ENCODE measurements at regions not wholly inside any gene's neighbourhood (a gene's known extent, or its start where the extent isn't known, plus 50 kb on each side); places are given as distances from the start of the nearest gene placed in this dataset.

DNA sequence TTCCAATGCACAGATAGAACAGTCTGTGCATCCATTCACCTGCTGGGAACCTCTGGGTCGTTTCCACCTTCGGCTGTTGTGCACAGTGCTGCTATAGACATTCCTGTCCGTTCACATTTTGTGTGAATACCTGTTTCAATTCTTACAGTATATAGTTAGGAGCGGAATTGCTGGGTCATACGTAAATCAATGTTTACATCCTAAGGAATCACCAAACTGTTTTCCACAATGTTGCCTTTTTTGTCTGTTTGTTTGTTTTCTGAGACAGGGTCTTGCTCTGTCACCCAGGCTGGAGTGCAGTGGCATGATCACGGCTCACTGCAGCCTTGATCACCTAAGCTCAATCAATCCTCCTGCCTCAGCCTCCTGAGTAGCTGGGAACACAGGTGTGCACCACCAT, 158.3 kb downstream of the CRYBB2 start:
- no peak overlapping the region for H3K4me3 ChIP-seq
- TF ChIP-seq CTCF (IDR thresholded peaks at IDR 0.05), result no peak
- intact Hi-C loops (cut with DNase I), result no loop called here
- H3K4me1 ChIP-seq, result no peaks in the 10 kb centered on the region
- ATAC-seq, result no peak
- no peak overlapping the region for H3K27ac ChIP-seq
- H3K36me3 ChIP-seq (ENCODE audit: insufficient read depth in 1 of 2, low read depth in 1 of 2), result peaks cover 0 to 27% of the 10 kb centered on the region in 2 donors
- no peaks in the 10 kb centered on the region for H3K9me3 ChIP-seq
- 94 to 98% (median 98%) methylated on average over 6 of the region's 6 CpGs for WGBS, 3 donors
- DNase-seq, result no peak
- H3K27me3 ChIP-seq (ENCODE audit: insufficient read depth in 3 of 3, low read length in 2 of 3), result no peaks in the 10 kb centered on the region

DNA sequence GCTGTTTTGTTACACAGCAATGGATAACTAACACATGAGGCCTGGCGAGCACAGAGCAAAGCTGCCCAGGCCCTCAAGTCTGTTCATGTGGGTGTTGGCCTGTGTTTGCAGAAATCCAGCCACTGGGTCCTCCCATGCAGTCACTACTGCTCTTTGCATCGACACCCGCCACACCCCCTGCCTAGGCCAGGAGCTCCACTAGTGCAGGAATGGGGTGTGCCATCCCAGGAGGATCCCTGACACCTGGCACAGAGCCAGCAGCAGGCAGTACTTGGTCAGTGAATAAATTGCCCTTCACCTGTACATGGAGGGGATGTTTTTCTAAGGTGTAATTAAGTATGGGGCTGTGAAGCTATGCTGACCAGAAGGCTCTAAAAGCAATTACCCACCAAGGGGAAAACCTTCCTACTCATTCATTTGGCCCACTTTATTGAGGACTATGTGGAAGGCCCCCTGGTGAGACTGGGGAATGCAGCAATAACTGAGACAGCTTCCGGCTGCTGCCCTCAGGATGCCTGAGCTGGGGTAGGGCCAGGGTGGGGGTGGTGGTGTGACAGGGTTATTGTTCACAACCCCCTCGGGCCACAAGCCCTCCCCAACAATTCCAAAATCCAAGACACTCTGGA, 160.8 kb downstream of the CRYBB2 start:
- DNase-seq, result no peak
- TF ChIP-seq CTCF (IDR thresholded peaks at IDR 0.05), result no peak
- intact Hi-C loops (cut with DNase I), result no loop called here
- Histone ChIP-seq H3K36me3 (ENCODE audit: insufficient read depth in 1 of 2, low read depth in 1 of 2) (peaks cover 0 to 24% of the 10 kb centered on the region in 2 donors), H3K4me1 (no peaks in the 10 kb centered on the region), H3K9me3 (no peaks in the 10 kb centered on the region), H3K27me3 (ENCODE audit: insufficient read depth in 3 of 3, low read length in 2 of 3) (no peaks in the 10 kb centered on the region), H3K4me3 (no peak overlapping the region), H3K27ac (no peak overlapping the region)
- WGBS, 3 donors, result 90 to 93% (median 92%) methylated on average over 5 of the region's 5 CpGs
- no peak for ATAC-seq

GRCh38 chr22:25382762-25383161, 163.3 kb downstream of the CRYBB2 start:
- TF ChIP-seq CTCF (IDR thresholded peaks at IDR 0.05), result no peak
- DNase-seq (no peak), ATAC-seq (no peak)
- H3K4me1 ChIP-seq, result no peaks in the 10 kb centered on the region
- H3K36me3 ChIP-seq (ENCODE audit: insufficient read depth in 1 of 2, low read depth in 1 of 2), result peaks cover 0 to 20% of the 10 kb centered on the region in 2 donors
- H3K4me3 ChIP-seq, result no peak overlapping the region
- 84 to 87% (median 84%) methylated on average over 7 of the region's 7 CpGs for WGBS, 3 donors
- intact Hi-C loops (cut with DNase I), result no loop called here
- H3K27me3 ChIP-seq (ENCODE audit: insufficient read depth in 3 of 3, low read length in 2 of 3), result no peaks in the 10 kb centered on the region
- no peak overlapping the region for H3K27ac ChIP-seq
- no peaks in the 10 kb centered on the region for H3K9me3 ChIP-seq

DNA sequence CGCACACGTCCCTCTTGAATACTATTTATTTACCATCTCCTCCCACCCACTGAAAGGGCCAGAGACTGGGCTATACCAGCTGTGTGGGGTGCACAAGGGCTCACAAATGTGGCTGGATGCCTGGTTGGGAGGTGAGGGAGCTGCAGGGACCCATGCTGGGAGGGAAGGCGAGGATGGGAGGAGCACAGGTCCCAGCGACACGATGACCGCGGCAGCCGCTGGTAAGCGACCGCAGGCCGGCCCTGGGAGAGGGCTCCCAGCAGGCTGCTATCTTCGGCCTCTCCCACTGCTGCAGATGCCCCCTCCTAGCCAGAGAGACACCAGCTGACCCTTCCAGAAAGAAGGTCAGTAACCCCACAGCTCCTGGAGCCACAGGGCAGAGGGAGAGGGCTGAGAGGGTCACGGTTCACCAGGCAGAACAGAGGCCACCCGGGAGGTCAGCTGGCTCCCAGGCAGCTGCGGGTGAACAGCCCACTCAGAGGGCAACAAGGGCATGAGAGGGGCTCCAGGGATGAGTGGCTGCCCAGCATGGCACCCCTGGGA, 163.9 kb downstream of the CRYBB2 start:
- no peak for ATAC-seq
- no peak for TF ChIP-seq CTCF (IDR thresholded peaks at IDR 0.05)
- H3K4me1 ChIP-seq, result no peaks in the 10 kb centered on the region
- DNase-seq, result no peak
- H3K9me3 ChIP-seq, result no peaks in the 10 kb centered on the region
- WGBS, 3 donors, result 67 to 77% (median 70%) methylated on average over 15 of the region's 15 CpGs
- no peak overlapping the region for H3K27ac ChIP-seq
- intact Hi-C loops (cut with DNase I), result no loop called here
- no peaks in the 10 kb centered on the region for H3K27me3 ChIP-seq (ENCODE audit: insufficient read depth in 3 of 3, low read length in 2 of 3)
- H3K36me3 ChIP-seq (ENCODE audit: insufficient read depth in 1 of 2, low read depth in 1 of 2), result peaks cover 0 to 18% of the 10 kb centered on the region in 2 donors
- H3K4me3 ChIP-seq, result no peak overlapping the region

DNA sequence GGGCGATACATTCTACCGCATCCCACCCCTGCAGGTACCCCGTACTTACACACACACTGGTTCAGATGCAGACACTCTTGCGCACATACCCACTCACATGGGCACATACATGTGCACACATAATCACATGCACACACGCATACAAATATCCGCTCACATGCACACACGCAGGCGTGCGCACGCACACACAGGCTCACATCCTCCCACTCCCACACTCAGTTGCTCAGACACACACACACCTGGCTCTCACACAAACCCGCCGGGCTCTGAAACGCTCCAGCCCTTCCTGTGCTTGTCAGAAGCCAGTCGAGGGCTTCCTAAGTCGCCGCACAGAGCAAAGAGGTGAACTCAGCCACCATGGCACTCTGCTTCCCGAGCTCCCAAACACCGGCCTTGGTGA, 164.5 kb downstream of the CRYBB2 start:
- Histone ChIP-seq H3K27me3 (ENCODE audit: insufficient read depth in 3 of 3, low read length in 2 of 3) (no peaks in the 10 kb centered on the region), H3K36me3 (ENCODE audit: insufficient read depth in 1 of 2, low read depth in 1 of 2) (peaks cover 0 to 18% of the 10 kb centered on the region in 2 donors), H3K9me3 (no peaks in the 10 kb centered on the region), H3K27ac (no peak overlapping the region), H3K4me3 (no peak overlapping the region), H3K4me1 (no peaks in the 10 kb centered on the region)
- no peak for TF ChIP-seq CTCF (IDR thresholded peaks at IDR 0.05)
- ATAC-seq (no peak), DNase-seq (no peak)
- intact Hi-C loops (cut with DNase I), result no loop called here
- 81 to 86% (median 83%) methylated on average over 18 of the region's 18 CpGs for WGBS, 3 donors
